MM.1S (cell line): ENCODE measurements at regions not wholly inside any gene's neighbourhood (a gene's known extent, or its start where the extent isn't known, plus 50 kb on each side); places are given as distances from the start of the nearest gene placed in this dataset.

Experiments used
- DNase-seq: peaks from one replicate; pipeline ENCODE4 v3.0.0-alpha.2; 2015
- H2AFZ ChIP-seq: fragments of 300-600 bp; sonication (generic); 2 replicates; pipeline ENCODE4 v1.6.0; 2016; ENCODE audit warnings: antibody characterized with exemption, low read length
- H3F3A ChIP-seq: fragments of 300-600 bp; sonication (generic); 2 replicates; pipeline ENCODE4 v1.6.1; 2016; ENCODE audit warnings: mild to moderate bottlenecking, antibody characterized with exemption, low read length, moderate library complexity, mixed read lengths; ENCODE audit not compliant: insufficient read depth
- H3K27ac ChIP-seq: fragments of 300-600 bp; sonication (generic); 2 replicates; pipeline ENCODE4 v1.5.1; 2016; ENCODE audit warnings: mild to moderate bottlenecking, low read length
- H3K27me3 ChIP-seq: fragments of 300-600 bp; sonication (generic); replicated peaks from 2 replicates; pipeline ENCODE4 v1.6.0; 2016; ENCODE audit warnings: low read length; ENCODE audit not compliant: insufficient read depth
- H3K36me3 ChIP-seq: fragments of 300-600 bp; sonication (generic); replicated peaks from 2 replicates; pipeline ENCODE4 v1.6.1; 2016; ENCODE audit warnings: mild to moderate bottlenecking, low read length, mixed read lengths; ENCODE audit not compliant: insufficient read depth
- H3K4me1 ChIP-seq: fragments of 300-600 bp; sonication (generic); 2 replicates; pipeline ENCODE4 v1.6.1; 2016; ENCODE audit warnings: low read length, mixed read lengths
- H3K4me2 ChIP-seq: fragments of 300-600 bp; sonication (generic); 2 replicates; pipeline ENCODE4 v1.6.0; 2016; ENCODE audit warnings: low read depth, low read length
- H3K4me3 ChIP-seq: fragments of 300-600 bp; sonication (generic); 2 replicates; pipeline ENCODE4 v1.5.1; 2016; ENCODE audit warnings: low read length, mixed read lengths
- H3K79me2 ChIP-seq: fragments of 300-600 bp; sonication (generic); 2 replicates; pipeline ENCODE4 v1.6.1; 2016; ENCODE audit warnings: mixed run types, low read length, mixed read lengths
- H3K9ac ChIP-seq: fragments of 300-600 bp; sonication (generic); 2 replicates; pipeline ENCODE4 v1.6.1; 2016; ENCODE audit warnings: low read length, mixed read lengths
- H3K9me2 ChIP-seq: fragments of 300-600 bp; sonication (generic); replicated peaks from 2 replicates; pipeline ENCODE4 v1.6.1; 2016; ENCODE audit warnings: mild to moderate bottlenecking, low read length, mixed read lengths; ENCODE audit not compliant: insufficient read depth
- H3K9me3 ChIP-seq: fragments of 300-600 bp; sonication (generic); replicated peaks from 2 replicates; pipeline ENCODE4 v1.6.1; 2016; ENCODE audit warnings: mild to moderate bottlenecking, low read length, mixed read lengths; ENCODE audit not compliant: insufficient read depth
- H4K20me1 ChIP-seq: fragments of 300-600 bp; sonication (generic); 2 replicates; pipeline ENCODE4 v1.6.1; 2016; ENCODE audit warnings: mild to moderate bottlenecking, low read length, moderate library complexity, mixed read lengths; ENCODE audit not compliant: insufficient read depth
- CTCF ChIP-seq: fragments of 300-600 bp; sonication (generic); IDR thresholded peaks from 2 replicates; pipeline ENCODE4 v1.5.1; 2016; ENCODE audit warnings: antibody characterized with exemption, low read length, mixed read lengths
- EZH2 ChIP-seq: fragments of 300-600 bp; sonication (generic); optimal IDR thresholded peaks from 2 replicates; pipeline ENCODE3; 2017; ENCODE audit warnings: low read depth, mild to moderate bottlenecking, antibody characterized with exemption, low read length, mixed read lengths
- EZH2phosphoT487 ChIP-seq: fragments of 300-600 bp; sonication (generic); IDR thresholded peaks from 2 replicates; pipeline ENCODE4 v1.6.1; 2018; ENCODE audit warnings: antibody characterized with exemption, low read length

GRCh38 chr4:148810461-148810860, 368.2 kb upstream of the NR3C2 start:
- H3K27ac ChIP-seq: no peak overlapping the region
- no peaks in the 10 kb centered on the region for H3K36me3 ChIP-seq

DNA sequence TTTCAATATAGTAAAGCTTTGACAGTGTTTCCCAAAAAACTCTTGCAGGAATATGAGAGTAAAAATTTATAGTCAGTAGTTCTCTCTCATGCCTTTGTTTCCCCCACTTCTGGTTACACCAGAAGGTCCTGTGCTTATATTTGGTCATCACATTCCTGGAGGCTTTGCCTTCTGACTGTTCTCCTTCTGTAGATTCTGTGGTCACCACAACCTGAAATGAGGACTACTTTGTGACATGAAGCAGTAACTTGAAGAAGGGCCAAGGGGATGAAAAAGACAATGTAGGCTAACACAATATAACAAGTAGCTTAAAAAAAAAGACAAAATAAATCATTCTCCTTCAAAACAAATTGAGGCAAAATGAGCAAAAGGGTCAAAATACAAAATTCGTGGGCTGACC, 366.2 kb upstream of the NR3C2 start:
- Histone ChIP-seq H3K9me2 (no peaks in the 10 kb centered on the region), H3K9me3 (no peaks in the 10 kb centered on the region), H3K4me1 (no peaks in the 10 kb centered on the region)

More at GRCh38 chr4:148810461-148810860, 368.2 kb upstream of the NR3C2 start:
- Histone ChIP-seq H3K4me1 (no peaks in the 10 kb centered on the region), H3K27me3 (no peaks in the 10 kb centered on the region), H3K9me2 (no peaks in the 10 kb centered on the region), H3K4me2 (no peak overlapping the region), H3F3A (no peaks in the 10 kb centered on the region), H3K4me3 (no peak overlapping the region), H3K9me3 (no peaks in the 10 kb centered on the region), H3K9ac (no peak overlapping the region), H3K79me2 (no peaks in the 10 kb centered on the region), H2AFZ (no peak overlapping the region), H4K20me1 (no peaks in the 10 kb centered on the region)
- no peak for TF ChIP-seq EZH2phosphoT487
- no peak for TF ChIP-seq CTCF
- TF ChIP-seq EZH2: no peak
- no peak for DNase-seq

DNA sequence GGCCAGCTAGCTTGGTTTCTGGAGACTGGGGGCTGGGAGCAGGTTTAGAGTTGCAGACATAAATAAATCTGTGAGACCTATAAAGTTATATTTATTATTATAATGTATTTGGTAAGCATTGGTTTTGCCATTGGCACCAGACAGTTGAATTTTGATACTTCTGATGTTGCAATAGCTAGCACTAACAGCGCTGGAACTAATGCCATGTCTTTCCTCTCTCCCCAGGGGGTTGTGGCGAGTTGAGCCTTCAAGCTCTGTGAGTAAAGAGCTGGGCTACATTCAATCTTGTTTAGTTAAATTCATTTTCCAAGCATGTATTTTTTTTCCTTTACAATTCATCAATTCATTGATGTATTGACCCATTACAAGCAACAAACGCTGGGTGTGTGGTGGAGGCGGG, 358.7 kb upstream of the NR3C2 start:
- H4K20me1 ChIP-seq: no peaks in the 10 kb centered on the region
- no peaks in the 10 kb centered on the region for H3K27me3 ChIP-seq
- H3K9ac ChIP-seq: no peak overlapping the region
- TF ChIP-seq CTCF: no peak
- no peak for TF ChIP-seq EZH2
- TF ChIP-seq EZH2phosphoT487: no peak
- H3K4me2 ChIP-seq: no peak overlapping the region
- no peak overlapping the region for H3K4me3 ChIP-seq
- no peak overlapping the region for H3K27ac ChIP-seq
- H3K79me2 ChIP-seq: no peaks in the 10 kb centered on the region
- H3K9me3 ChIP-seq: no peaks in the 10 kb centered on the region
- H3K36me3 ChIP-seq: no peaks in the 10 kb centered on the region
- no peak overlapping the region for H2AFZ ChIP-seq
- H3K4me1 ChIP-seq: no peaks in the 10 kb centered on the region
- no peaks in the 10 kb centered on the region for H3F3A ChIP-seq
- no peak for DNase-seq
- H3K9me2 ChIP-seq: no peaks in the 10 kb centered on the region

More for the DNA sequence above, 366.2 kb upstream of the NR3C2 start:
- Histone ChIP-seq H3K36me3 (no peaks in the 10 kb centered on the region), H3K4me3 (no peak overlapping the region), H3F3A (no peaks in the 10 kb centered on the region), H3K9ac (no peak overlapping the region), H3K79me2 (no peaks in the 10 kb centered on the region), H3K4me2 (no peak overlapping the region), H3K27ac (no peak overlapping the region), H3K27me3 (no peaks in the 10 kb centered on the region), H4K20me1 (no peaks in the 10 kb centered on the region), H2AFZ (no peak overlapping the region)
- TF ChIP-seq EZH2 (no peak), EZH2phosphoT487 (no peak), CTCF (no peak)
- DNase-seq: no peak
